Peyer's patch (tissue), 4 donors: ENCODE measurements at regions not wholly inside any gene's neighbourhood (a gene's known extent, or its start where the extent isn't known, plus 50 kb on each side); places are given as distances from the start of the nearest gene placed in this dataset.

Experiments
- CTCF ChIP-seq, 6 experiments: fragments of 450-650 bp in 4 of 6; fragments of 200-600 bp in 2 of 6; sonication (generic) in 1 of 6; IDR thresholded peaks; one replicate each; pipeline ENCODE4 v1.5.1; 2017 to 2019; ENCODE audit warnings: antibody characterized with exemption in 6 of 6, mild to moderate bottlenecking in 3 of 6, moderate library complexity in 1 of 6
- POLR2A ChIP-seq, 2 donors: fragments of 450-650 bp; IDR thresholded peaks; one replicate each; pipeline ENCODE4 v1.5.1; 2017; ENCODE audit warnings: antibody characterized with exemption in 2 of 2, mild to moderate bottlenecking in 2 of 2, moderate library complexity in 2 of 2

GRCh38 chr20:56885521-56885920, 256.4 kb downstream of the TFAP2C start:
- TF ChIP-seq CTCF (IDR thresholded peaks at IDR 0.05) (no peak), POLR2A (IDR thresholded peaks at IDR 0.05) (no peak)
